HCT116 (cell line): ENCODE measurements at regions not wholly inside any gene's neighbourhood (a gene's known extent, or its start where the extent isn't known, plus 50 kb on each side); places are given as distances from the start of the nearest gene placed in this dataset.

Source experiments
- ATAC-seq: fragments of 200-7000 bp; cut with Tn5 transposase; 2 replicates; pipeline ENCODE4 v1.9.1; 2020; ENCODE audit warnings: mild to moderate bottlenecking, moderate library complexity
- BruUV-seq: library from RNA; stranded (reverse); fragments of 400-500 nt; replicated peaks from 2 replicates; lab custom pipeline; 2021; lab: Mats Ljungman, UMichigan
- CTCF ChIA-PET: fragments of 300-600 bp; sonication (Branson Sonifier 250); formaldehyde crosslinking; loops from one replicate; lab custom pipeline; 2021; ENCODE audit warnings: antibody characterized with exemption; lab: Charles Lee
- POLR2A ChIA-PET: fragments of 300-600, 350-600 bp; sonication (Branson Sonifier 250); formaldehyde crosslinking; loops from one replicate; lab custom pipeline; 2021; ENCODE audit warnings: antibody characterized with exemption; lab: Charles Lee
- RAD21 ChIA-PET, 2 experiments: fragments of 300-600 bp; sonication (Branson Sonifier 250); formaldehyde crosslinking; loops; one replicate each; lab custom pipeline; 2023; ENCODE audit warnings: low total read pairs in 2 of 2; ENCODE audit not compliant: uncharacterized antibody in 2 of 2, unreplicated experiment in 2 of 2, low non-redundant PET in 1 of 2; lab: Charles Lee
- DNase-seq: peaks from one replicate; pipeline ENCODE4 v3.0.0-alpha.2; 2010; ENCODE audit warnings: low read depth, low spot score
- H2AFZ ChIP-seq: fragments of 200-600 bp; shearing (Covaris generic), sonication (generic); 2 replicates; pipeline ENCODE4 v1.6.1; 2017; ENCODE audit warnings: low read depth, mixed run types, mixed read lengths, antibody characterized with exemption, low read length; ENCODE audit not compliant: poor library complexity, severe bottlenecking
- H3K27ac ChIP-seq: 2 replicates; pipeline ENCODE4 v1.5.1; 2012; ENCODE audit warnings: low read depth, low read length
- H3K27me3 ChIP-seq: fragments of 200-600 bp; sonication (generic); 2 replicates; pipeline ENCODE4 v1.6.1; 2016; ENCODE audit warnings: mixed run types, low read length, mixed read lengths; ENCODE audit not compliant: insufficient read depth
- H3K36me3 ChIP-seq, 2 experiments: fragments of 200-500 bp in 1 of 2; fragments of 200-600 bp in 1 of 2; sonication (Bioruptor generic) in 1 of 2; sonication (generic) in 1 of 2; 2 replicates each; pipeline versions ENCODE4 v1.5.1 to v1.6.1; 2014 to 2016; ENCODE audit warnings: low read length in 2 of 2, inconsistent platforms in 1 of 2, mixed read lengths in 1 of 2, mixed run types in 1 of 2; ENCODE audit not compliant: insufficient read depth in 2 of 2, control insufficient read depth in 1 of 2
- H3K4me1 ChIP-seq, 2 experiments: fragments of 200-600 bp in 1 of 2; sonication (generic) in 1 of 2; 2 replicates each; pipeline versions ENCODE4 v1.5.1 to v1.6.1; 2012 to 2017; ENCODE audit warnings: low read length in 2 of 2, inconsistent platforms in 1 of 2, mild to moderate bottlenecking in 1 of 2, mixed read lengths in 1 of 2, mixed run types in 1 of 2, moderate library complexity in 1 of 2; ENCODE audit not compliant: insufficient read depth in 2 of 2, control insufficient read depth in 1 of 2
- H3K4me2 ChIP-seq: fragments of 200-600 bp; sonication (generic); 2 replicates; pipeline ENCODE4 v1.6.1; 2017; ENCODE audit warnings: mixed run types, low read length, mixed read lengths
- H3K4me3 ChIP-seq, 2 experiments: fragments of 200-600 bp in 1 of 2; sonication (generic) in 1 of 2; replicated peaks in 1 of 2; 2 replicates each; pipeline ENCODE4 v1.5.1; 2011 to 2016; ENCODE audit warnings: low read length in 2 of 2, control low read depth in 1 of 2, low read depth in 1 of 2, mild to moderate bottlenecking in 1 of 2, mixed read lengths in 1 of 2, mixed run types in 1 of 2
- H3K79me2 ChIP-seq: fragments of 200-600 bp; sonication (generic); 2 replicates; pipeline ENCODE4 v1.6.1; 2017; ENCODE audit warnings: mild to moderate bottlenecking, mixed run types, low read length, moderate library complexity, mixed read lengths; ENCODE audit not compliant: insufficient read depth
- H3K9ac ChIP-seq: fragments of 200-600 bp; sonication (generic); 2 replicates; pipeline ENCODE4 v1.6.1; 2016; ENCODE audit warnings: low read length, mixed read lengths
- H3K9me2 ChIP-seq: fragments of 200-600 bp; sonication (generic), shearing (Covaris generic); 2 replicates; pipeline ENCODE4 v1.6.1; 2017; ENCODE audit warnings: mixed run types, mild to moderate bottlenecking, moderate library complexity; ENCODE audit not compliant: insufficient read depth
- H3K9me3 ChIP-seq, 2 experiments: fragments of 200-500 bp in 1 of 2; fragments of 200-600 bp in 1 of 2; sonication (Bioruptor generic) in 1 of 2; sonication (generic) in 1 of 2; 2 replicates each; pipeline ENCODE4 v1.6.1; 2014 to 2017; ENCODE audit warnings: low read length in 2 of 2, mixed read lengths in 2 of 2, inconsistent platforms in 1 of 2, low read depth in 1 of 2, mild to moderate bottlenecking in 1 of 2, mixed run types in 1 of 2, moderate library complexity in 1 of 2; ENCODE audit not compliant: control insufficient read depth in 1 of 2, insufficient read depth in 1 of 2
- H4K20me1 ChIP-seq: fragments of 200-600 bp; sonication (generic), shearing (Covaris generic); 2 replicates; pipeline ENCODE4 v1.6.1; 2017; ENCODE audit warnings: mixed run types, mild to moderate bottlenecking, moderate library complexity; ENCODE audit not compliant: insufficient read depth
- ATF3 ChIP-seq: IDR thresholded peaks from 2 replicates; pipeline ENCODE4 v1.6.1; 2012
- CEBPB ChIP-seq: IDR thresholded peaks from 2 replicates; pipeline ENCODE4 v1.6.1; 2012; ENCODE audit warnings: low read depth
- ELF1 ChIP-seq: IDR thresholded peaks from 2 replicates; pipeline ENCODE4 v1.6.1; 2012; ENCODE audit warnings: low read depth, borderline replicate concordance
- JUND ChIP-seq: IDR thresholded peaks from 2 replicates; pipeline ENCODE4 v1.6.1; 2012
- MAX ChIP-seq: IDR thresholded peaks from 2 replicates; pipeline ENCODE4 v1.6.1; 2012
- POLR2A ChIP-seq: IDR thresholded peaks from 2 replicates; pipeline ENCODE4 v1.7.0; 2011; ENCODE audit warnings: borderline replicate concordance; ENCODE audit not compliant: insufficient read depth, insufficient read length; ENCODE audit errors: extremely low read depth
- REST ChIP-seq: IDR thresholded peaks from 2 replicates; pipeline ENCODE4 v1.6.1; 2012; ENCODE audit warnings: low read depth
- SP1 ChIP-seq: IDR thresholded peaks from 2 replicates; pipeline ENCODE4 v1.6.1; 2012; ENCODE audit warnings: low read depth
- TCF7L2 ChIP-seq: IDR thresholded peaks from 2 replicates; pipeline ENCODE4 v1.7.0; 2011; ENCODE audit warnings: borderline replicate concordance, inconsistent platforms; ENCODE audit not compliant: insufficient read depth, insufficient read length; ENCODE audit errors: extremely low read depth
- YY1 ChIP-seq: IDR thresholded peaks from 2 replicates; pipeline ENCODE4 v1.6.1; 2011; ENCODE audit warnings: low read length, low read depth, moderate library complexity, mild to moderate bottlenecking; ENCODE audit not compliant: insufficient replicate concordance; ENCODE audit errors: extremely low read depth
- ZBTB33 ChIP-seq: IDR thresholded peaks from 2 replicates; pipeline ENCODE4 v1.6.1; 2011; ENCODE audit warnings: mild to moderate bottlenecking, low read length, moderate library complexity; ENCODE audit not compliant: insufficient replicate concordance; ENCODE audit errors: extremely low read depth
- ZFX ChIP-seq: fragments of 450-650 bp; IDR thresholded peaks from 2 replicates; pipeline ENCODE4 v1.6.1; 2017
- ZNF274 ChIP-seq: fragments of 200-500 bp; sonication (Bioruptor generic); IDR thresholded peaks from 2 replicates; pipeline ENCODE4 v1.6.1; 2014; ENCODE audit warnings: mild to moderate bottlenecking, low read depth, low read length, inconsistent platforms
- intact Hi-C: fragments of 100-400 bp; cut with micrococcal nuclease; formaldehyde crosslinking; loops from 2 replicates; pipeline ENCODE4 v1.10.0; 2022

GRCh38 chr5:51732304-51732703 is 349.1 kb downstream of the ISL1 start:
- no peaks in the 10 kb centered on the region for H3K9me2 ChIP-seq
- no peak for TF ChIP-seq ZBTB33
- no peak for TF ChIP-seq ELF1
- no peak for TF ChIP-seq POLR2A
- no peak for TF ChIP-seq TCF7L2
- no peak for TF ChIP-seq ZNF274
- TF ChIP-seq CEBPB, result no peak
- no TSS peak for BruUV-seq
- no peaks in the 10 kb centered on the region for H3K9me3 ChIP-seq
- no peak for DNase-seq
- ATAC-seq, result no peak
- H3K27me3 ChIP-seq, result no peaks in the 10 kb centered on the region
- H3K4me1 ChIP-seq, result no peaks in the 10 kb centered on the region
- ChIA-PET RAD21 (no interaction called here), POLR2A (no interaction called here), CTCF (no interaction called here)
- no peak overlapping the region for H2AFZ ChIP-seq
- no peaks in the 10 kb centered on the region for H4K20me1 ChIP-seq
- no peak overlapping the region for H3K4me2 ChIP-seq
- H3K79me2 ChIP-seq, result no peaks in the 10 kb centered on the region
- no peak overlapping the region for H3K9ac ChIP-seq
- H3K27ac ChIP-seq, result no peak overlapping the region
- no peaks in the 10 kb centered on the region for H3K36me3 ChIP-seq
- no peak overlapping the region for H3K4me3 ChIP-seq
- intact Hi-C loops, result no loop called here

GRCh38 chr5:51734677-51735076 is 351.4 kb downstream of the ISL1 start:
- no peaks in the 10 kb centered on the region for H3K9me3 ChIP-seq
- no peak overlapping the region for H2AFZ ChIP-seq
- H3K4me3 ChIP-seq, result no peak overlapping the region
- CTCF ChIA-PET, result no interaction called here
- RAD21 ChIA-PET, result no interaction called here
- POLR2A ChIA-PET, result no interaction called here
- H3K27me3 ChIP-seq, result no peaks in the 10 kb centered on the region
- H3K9ac ChIP-seq, result no peak overlapping the region
- no peaks in the 10 kb centered on the region for H3K36me3 ChIP-seq
- no peaks in the 10 kb centered on the region for H4K20me1 ChIP-seq
- no peaks in the 10 kb centered on the region for H3K9me2 ChIP-seq
- no peak for DNase-seq
- intact Hi-C loops, result no loop called here
- no peaks in the 10 kb centered on the region for H3K4me1 ChIP-seq
- BruUV-seq, result no TSS peak
- H3K79me2 ChIP-seq, result no peaks in the 10 kb centered on the region
- no peak overlapping the region for H3K4me2 ChIP-seq
- ATAC-seq, result no peak
- no peak overlapping the region for H3K27ac ChIP-seq
- TF ChIP-seq YY1 (no peak), MAX (no peak), ATF3 (no peak), SP1 (no peak), ZFX (no peak), REST (no peak), ZBTB33 (no peak), JUND (no peak)
